Gastrocnemius medialis (tissue), 4 donors: ENCODE measurements at regions not wholly inside any gene's neighbourhood (a gene's known extent, or its start where the extent isn't known, plus 50 kb on each side); places are given as distances from the start of the nearest gene placed in this dataset.
"Not testable (repeated sequence)": the region's sequence is repeated elsewhere in the genome, so short reads cannot be mapped to it uniquely, and the experiment has no call there.

Experiments used
- ATAC-seq, 2 donors: fragments of 150-250 bp; one replicate each; pipeline ENCODE4 v1.9.1; 2016
- DNase-seq, 2 donors: peaks; one replicate each; pipeline ENCODE4 v3.0.0-alpha.2; 2019
- H3K27ac ChIP-seq, 4 donors: fragments of 200-600 bp; sonication (generic); 1 replicate in 1 of 4; 2 replicates in 3 of 4; pipeline ENCODE4 v1.5.1; 2016 to 2018; ENCODE audit warnings: mild to moderate bottlenecking in 2 of 4, moderate library complexity in 1 of 4
- H3K27me3 ChIP-seq, 3 donors: fragments of 200-600 bp; sonication (generic) in 2 of 3; 1 replicate in 1 of 3; 2 replicates in 2 of 3; pipeline versions ENCODE4 v1.5.1 to v1.6.0; 2016 to 2019; ENCODE audit warnings: mild to moderate bottlenecking in 1 of 3, moderate library complexity in 1 of 3
- H3K36me3 ChIP-seq, 2 donors: fragments of 200-600 bp; sonication (generic) in 1 of 2; one replicate each; pipeline ENCODE4 v1.5.1; 2017 to 2018
- H3K4me1 ChIP-seq, 2 donors: fragments of 200-600 bp; sonication (generic) in 1 of 2; one replicate each; pipeline ENCODE4 v1.5.1; 2016 to 2017; ENCODE audit warnings: mild to moderate bottlenecking in 2 of 2
- H3K4me3 ChIP-seq, 4 donors: fragments of 200-600 bp; sonication (generic) in 3 of 4; 1 replicate in 1 of 4; 2 replicates in 3 of 4; pipeline ENCODE4 v1.5.1; 2016 to 2019; ENCODE audit warnings: mild to moderate bottlenecking in 2 of 4
- H3K9me3 ChIP-seq, 3 donors: fragments of 200-600 bp; sonication (generic) in 2 of 3; 1 replicate in 1 of 3; 2 replicates in 2 of 3; pipeline ENCODE4 v1.5.1; 2016 to 2019
- POLR2A ChIP-seq, 2 donors: fragments of 450-650 bp; IDR thresholded peaks; one replicate each; pipeline ENCODE4 v1.6.1; 2017; ENCODE audit warnings: antibody characterized with exemption in 2 of 2, mild to moderate bottlenecking in 2 of 2, moderate library complexity in 2 of 2
- in situ Hi-C, 4 donors: fragments of 200-750 bp; cut with MboI; loops; one replicate each; pipeline versions ENCODE4 v1.15.0 to v1.8.0; 2017; ENCODE audit warnings: low sequenced_read_pairs in 4 of 4
- intact Hi-C: fragments of 100-400 bp; cut with DNase I; formaldehyde crosslinking; loops from one replicate; pipeline ENCODE4 v1.15.1; 2023; ENCODE audit warnings: low total_unique reads
- TF ChIP-seq, protein P1 (sequence below), 5 experiments: fragments of 450-650 bp in 3 of 5; fragments of 200-600 bp in 2 of 5; sonication (generic) in 2 of 5; IDR thresholded peaks in 4 of 5; conservative IDR thresholded peaks in 1 of 5; 1 replicate in 4 of 5; 2 replicates in 1 of 5; pipeline ENCODE4 v1.5.1; 2016 to 2019; ENCODE audit warnings: antibody characterized with exemption in 5 of 5, mild to moderate bottlenecking in 3 of 5, moderate library complexity in 3 of 5

DNA sequence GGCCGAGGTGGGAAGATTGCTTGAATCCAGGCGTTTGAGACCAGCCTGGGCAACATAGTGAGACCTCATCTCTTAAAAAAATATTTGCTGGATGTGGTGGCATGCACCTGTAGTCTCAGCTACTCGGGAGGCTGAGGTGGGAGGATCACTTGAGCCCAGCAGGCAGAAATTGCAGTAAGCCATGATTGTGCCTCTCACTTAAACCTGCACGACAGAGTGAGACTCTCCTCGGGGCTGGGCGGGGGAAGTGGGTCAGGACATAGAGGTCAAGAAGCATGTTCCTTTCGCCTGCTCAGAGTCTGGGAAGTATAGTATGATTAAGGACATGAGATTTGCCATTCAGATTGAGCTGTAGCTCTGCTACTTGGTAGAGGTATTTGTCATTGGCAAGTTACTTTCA lies 52.3 kb downstream of the SEPTIN7 start:
- DNase-seq, ATAC-seq, in situ Hi-C loops, H3K4me3 ChIP-seq, H3K27ac ChIP-seq, H3K9me3 ChIP-seq, H3K27me3 ChIP-seq, H3K36me3 ChIP-seq: not testable (repeated sequence)
- peaks cover 28 to 38% of the 10 kb centered on the region in 2 donors for H3K4me1 ChIP-seq
- intact Hi-C loops = loop anchor here (10.0 kb wide), 1 partner anchor 48 kb away; the partner anchor contains the start of gene SEPTIN7

DNA sequence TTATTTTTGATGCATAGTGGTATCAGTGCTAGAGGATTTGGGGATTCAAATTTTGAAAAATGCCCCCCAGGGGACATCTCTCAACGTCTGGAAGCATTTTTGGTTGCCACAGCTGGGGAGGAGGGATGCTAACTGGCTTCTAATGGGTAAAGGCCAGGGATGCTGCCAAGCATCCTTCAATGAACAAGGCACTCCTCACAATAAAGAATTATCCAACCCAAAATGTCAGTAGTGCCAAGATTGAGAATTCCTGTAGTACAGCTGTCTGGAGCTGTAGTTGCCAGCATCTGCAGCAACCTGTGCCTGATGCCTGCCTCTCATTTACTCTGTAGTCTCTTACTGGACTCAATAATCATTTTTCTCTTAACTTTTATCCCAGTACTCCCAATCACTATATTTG lies 53.5 kb downstream of the SEPTIN7 start:
- in situ Hi-C loops (no loop called here), intact Hi-C loops (loop anchor here (10.0 kb wide), 1 partner anchor 50 kb away; the partner anchor contains the start of gene SEPTIN7)
- DNase-seq (no peak), ATAC-seq (no peak)
- H3K27me3 ChIP-seq = no peaks in the 10 kb centered on the region
- H3K4me3 ChIP-seq = no peak overlapping the region
- H3K27ac ChIP-seq = no peak overlapping the region
- no peaks in the 10 kb centered on the region for H3K9me3 ChIP-seq
- TF ChIP-seq, protein P1, sequence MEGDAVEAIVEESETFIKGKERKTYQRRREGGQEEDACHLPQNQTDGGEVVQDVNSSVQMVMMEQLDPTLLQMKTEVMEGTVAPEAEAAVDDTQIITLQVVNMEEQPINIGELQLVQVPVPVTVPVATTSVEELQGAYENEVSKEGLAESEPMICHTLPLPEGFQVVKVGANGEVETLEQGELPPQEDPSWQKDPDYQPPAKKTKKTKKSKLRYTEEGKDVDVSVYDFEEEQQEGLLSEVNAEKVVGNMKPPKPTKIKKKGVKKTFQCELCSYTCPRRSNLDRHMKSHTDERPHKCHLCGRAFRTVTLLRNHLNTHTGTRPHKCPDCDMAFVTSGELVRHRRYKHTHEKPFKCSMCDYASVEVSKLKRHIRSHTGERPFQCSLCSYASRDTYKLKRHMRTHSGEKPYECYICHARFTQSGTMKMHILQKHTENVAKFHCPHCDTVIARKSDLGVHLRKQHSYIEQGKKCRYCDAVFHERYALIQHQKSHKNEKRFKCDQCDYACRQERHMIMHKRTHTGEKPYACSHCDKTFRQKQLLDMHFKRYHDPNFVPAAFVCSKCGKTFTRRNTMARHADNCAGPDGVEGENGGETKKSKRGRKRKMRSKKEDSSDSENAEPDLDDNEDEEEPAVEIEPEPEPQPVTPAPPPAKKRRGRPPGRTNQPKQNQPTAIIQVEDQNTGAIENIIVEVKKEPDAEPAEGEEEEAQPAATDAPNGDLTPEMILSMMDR (IDR thresholded peaks at IDR 0.05 in 4 of 5, conservative IDR thresholded peaks at IDR 0.05 in 1 of 5) = no peak
- no peak for TF ChIP-seq POLR2A (IDR thresholded peaks at IDR 0.05)
- H3K36me3 ChIP-seq = no peaks in the 10 kb centered on the region
- peaks cover 24 to 32% of the 10 kb centered on the region in 2 donors for H3K4me1 ChIP-seq

DNA sequence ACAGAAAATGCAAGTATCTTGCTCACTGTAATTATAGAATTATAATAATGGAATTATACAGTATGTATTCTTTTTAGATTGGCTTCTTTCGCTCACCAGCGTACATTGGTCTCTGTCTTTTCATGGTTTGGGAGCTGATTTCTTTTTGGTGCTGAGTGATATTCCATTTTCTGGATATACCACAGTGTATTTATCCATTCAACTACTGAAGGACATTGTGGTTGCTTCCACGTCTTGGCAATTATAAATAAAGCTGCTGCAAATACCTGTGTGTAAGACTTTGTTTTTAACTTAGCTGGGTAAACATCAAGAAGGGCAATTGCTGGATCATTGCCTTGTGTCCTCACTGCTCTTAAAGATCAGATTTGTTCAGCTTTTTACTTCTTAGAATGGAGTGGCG lies 55.3 kb downstream of the SEPTIN7 start:
- Histone ChIP-seq H3K36me3 (no peaks in the 10 kb centered on the region), H3K27me3 (no peaks in the 10 kb centered on the region), H3K9me3 (no peaks in the 10 kb centered on the region), H3K27ac (no peak overlapping the region), H3K4me3 (no peak overlapping the region), H3K4me1 (peaks cover 16% of the 10 kb centered on the region in 2 donors)
- ATAC-seq (no peak), DNase-seq (no peak)
- intact Hi-C loops (loop anchor here (10.0 kb wide), 1 partner anchor 51 kb away; the partner anchor contains the start of gene SEPTIN7), in situ Hi-C loops (no loop called here)
- TF ChIP-seq, protein P1 (IDR thresholded peaks at IDR 0.05 in 4 of 5, conservative IDR thresholded peaks at IDR 0.05 in 1 of 5) = no peak
- no peak for TF ChIP-seq POLR2A (IDR thresholded peaks at IDR 0.05)

DNA sequence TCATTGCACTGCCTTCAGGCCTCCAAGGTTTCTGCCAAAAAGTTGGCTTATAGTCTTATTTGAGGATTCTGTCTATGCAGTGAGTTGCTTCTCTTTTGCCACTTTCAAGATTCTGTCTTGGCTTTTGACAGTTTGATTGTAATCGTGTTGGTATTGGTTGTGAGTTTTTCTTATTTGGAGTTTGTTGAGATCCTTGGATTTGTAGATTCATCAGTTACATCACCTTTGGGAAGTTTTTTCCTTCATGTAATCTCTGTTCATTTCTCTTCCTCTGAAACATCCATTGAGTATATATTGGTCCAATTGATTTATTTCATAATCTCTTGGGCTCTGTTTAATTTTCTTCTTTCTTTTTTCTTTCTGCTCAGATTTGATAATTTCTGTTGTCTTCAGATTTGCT lies 59.8 kb downstream of the SEPTIN7 start:
- Histone ChIP-seq H3K27ac (no peak overlapping the region), H3K4me3 (no peak overlapping the region), H3K9me3 (no peaks in the 10 kb centered on the region), H3K27me3 (no peaks in the 10 kb centered on the region), H3K4me1 (peaks cover 0 to 4% of the 10 kb centered on the region in 2 donors), H3K36me3 (peaks cover 0 to 5% of the 10 kb centered on the region in 2 donors)
- intact Hi-C loops = no loop called here
- no peak for ATAC-seq
- in situ Hi-C loops = no loop called here
- no peak for DNase-seq
- TF ChIP-seq, protein P1 (IDR thresholded peaks at IDR 0.05 in 4 of 5, conservative IDR thresholded peaks at IDR 0.05 in 1 of 5) = no peak
- no peak for TF ChIP-seq POLR2A (IDR thresholded peaks at IDR 0.05)

DNA sequence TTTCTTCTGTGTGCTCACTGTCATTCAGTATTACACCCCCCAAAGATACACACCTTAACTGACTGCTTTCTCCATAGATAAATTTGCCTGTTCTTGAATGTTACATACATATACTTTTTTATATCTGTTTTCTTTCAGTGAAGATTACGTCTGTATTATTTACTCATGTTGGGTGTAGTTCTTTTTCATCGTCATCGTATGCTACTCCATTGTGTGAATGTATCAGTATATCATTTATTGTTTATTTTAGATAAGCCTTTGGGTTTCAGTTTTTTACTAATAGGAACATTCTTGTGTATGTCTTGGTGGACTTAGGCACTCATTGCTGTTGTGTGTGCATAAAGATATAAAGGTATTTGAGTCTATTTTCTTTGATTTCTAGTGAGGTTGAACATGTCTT lies 64.4 kb downstream of the SEPTIN7 start:
- ATAC-seq = no peak
- in situ Hi-C loops = no loop called here

More for the DNA sequence above, 64.4 kb downstream of the SEPTIN7 start:
- H3K27ac ChIP-seq = no peak overlapping the region
- no peaks in the 10 kb centered on the region for H3K27me3 ChIP-seq
- peaks cover 0 to 5% of the 10 kb centered on the region in 2 donors for H3K36me3 ChIP-seq
- TF ChIP-seq, protein P1 (IDR thresholded peaks at IDR 0.05 in 4 of 5, conservative IDR thresholded peaks at IDR 0.05 in 1 of 5) = no peak
- TF ChIP-seq POLR2A (IDR thresholded peaks at IDR 0.05) = no peak
- H3K9me3 ChIP-seq = no peaks in the 10 kb centered on the region
- intact Hi-C loops = no loop called here
- no peak overlapping the region for H3K4me3 ChIP-seq
- H3K4me1 ChIP-seq = peaks cover 0 to 9% of the 10 kb centered on the region in 2 donors
- DNase-seq = no peak
